Right lobe of liver (tissue), 4 donors: ENCODE measurements at regions not wholly inside any gene's neighbourhood (a gene's known extent, or its start where the extent isn't known, plus 50 kb on each side); places are given as distances from the start of the nearest gene placed in this dataset.

Experiments
- POLR2A ChIP-seq: fragments of 450-650 bp; IDR thresholded peaks from one replicate; pipeline ENCODE4 v1.6.1; 2017; ENCODE audit warnings: antibody characterized with exemption, mild to moderate bottlenecking
- TF ChIP-seq, protein P1 (sequence below), 4 donors: fragments of 200-600 bp in 3 of 4; fragments of 450-650 bp in 1 of 4; IDR thresholded peaks; one replicate each; pipeline versions ENCODE4 v1.5.1 to v1.8.0; 2016 to 2022; ENCODE audit warnings: antibody characterized with exemption in 4 of 4, mild to moderate bottlenecking in 2 of 4
- donor health status: DM: no; HTN: no; CAD: no.
- donor health status: DM: no; HTN: no; CAD: no.
- donor health status: DM: no; HTN: yes; CAD: no.

DNA sequence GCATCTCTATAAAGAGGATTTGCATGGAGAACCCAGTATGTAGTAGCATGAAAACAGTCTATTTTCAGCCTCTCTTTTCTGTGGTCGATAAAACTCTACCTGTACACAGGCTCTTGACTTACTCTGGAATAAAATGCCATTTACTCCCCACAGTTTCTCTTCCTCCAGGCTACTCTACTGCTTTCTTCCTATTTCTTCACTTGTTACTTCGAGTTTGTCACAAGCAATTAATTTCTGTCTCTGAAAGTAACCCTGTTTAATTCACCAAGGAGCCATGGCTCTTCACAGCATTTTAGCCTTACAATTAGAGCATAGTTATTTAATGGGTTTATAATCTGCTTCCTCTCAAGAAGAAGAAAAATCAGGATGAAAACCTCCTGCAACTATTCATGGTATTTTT, 472.9 kb upstream of the PRKX start:
- TF ChIP-seq, protein P1, sequence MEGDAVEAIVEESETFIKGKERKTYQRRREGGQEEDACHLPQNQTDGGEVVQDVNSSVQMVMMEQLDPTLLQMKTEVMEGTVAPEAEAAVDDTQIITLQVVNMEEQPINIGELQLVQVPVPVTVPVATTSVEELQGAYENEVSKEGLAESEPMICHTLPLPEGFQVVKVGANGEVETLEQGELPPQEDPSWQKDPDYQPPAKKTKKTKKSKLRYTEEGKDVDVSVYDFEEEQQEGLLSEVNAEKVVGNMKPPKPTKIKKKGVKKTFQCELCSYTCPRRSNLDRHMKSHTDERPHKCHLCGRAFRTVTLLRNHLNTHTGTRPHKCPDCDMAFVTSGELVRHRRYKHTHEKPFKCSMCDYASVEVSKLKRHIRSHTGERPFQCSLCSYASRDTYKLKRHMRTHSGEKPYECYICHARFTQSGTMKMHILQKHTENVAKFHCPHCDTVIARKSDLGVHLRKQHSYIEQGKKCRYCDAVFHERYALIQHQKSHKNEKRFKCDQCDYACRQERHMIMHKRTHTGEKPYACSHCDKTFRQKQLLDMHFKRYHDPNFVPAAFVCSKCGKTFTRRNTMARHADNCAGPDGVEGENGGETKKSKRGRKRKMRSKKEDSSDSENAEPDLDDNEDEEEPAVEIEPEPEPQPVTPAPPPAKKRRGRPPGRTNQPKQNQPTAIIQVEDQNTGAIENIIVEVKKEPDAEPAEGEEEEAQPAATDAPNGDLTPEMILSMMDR (IDR thresholded peaks at IDR 0.05): no peak
- no peak for TF ChIP-seq POLR2A
